Urothelium cell line (cell line): ENCODE measurements at regions not wholly inside any gene's neighbourhood (a gene's known extent, or its start where the extent isn't known, plus 50 kb on each side); places are given as distances from the start of the nearest gene placed in this dataset.

Source experiments
- DNase-seq: peaks from one replicate; pipeline ENCODE4 v3.0.0; 2011; ENCODE audit warnings: low spot score, mixed read lengths
- FAIRE-seq: peaks from 2 replicates; lab custom pipeline; 2011; peaks lifted over from hg19 to GRCh38; lab: Jason Lieb, UNC

DNA sequence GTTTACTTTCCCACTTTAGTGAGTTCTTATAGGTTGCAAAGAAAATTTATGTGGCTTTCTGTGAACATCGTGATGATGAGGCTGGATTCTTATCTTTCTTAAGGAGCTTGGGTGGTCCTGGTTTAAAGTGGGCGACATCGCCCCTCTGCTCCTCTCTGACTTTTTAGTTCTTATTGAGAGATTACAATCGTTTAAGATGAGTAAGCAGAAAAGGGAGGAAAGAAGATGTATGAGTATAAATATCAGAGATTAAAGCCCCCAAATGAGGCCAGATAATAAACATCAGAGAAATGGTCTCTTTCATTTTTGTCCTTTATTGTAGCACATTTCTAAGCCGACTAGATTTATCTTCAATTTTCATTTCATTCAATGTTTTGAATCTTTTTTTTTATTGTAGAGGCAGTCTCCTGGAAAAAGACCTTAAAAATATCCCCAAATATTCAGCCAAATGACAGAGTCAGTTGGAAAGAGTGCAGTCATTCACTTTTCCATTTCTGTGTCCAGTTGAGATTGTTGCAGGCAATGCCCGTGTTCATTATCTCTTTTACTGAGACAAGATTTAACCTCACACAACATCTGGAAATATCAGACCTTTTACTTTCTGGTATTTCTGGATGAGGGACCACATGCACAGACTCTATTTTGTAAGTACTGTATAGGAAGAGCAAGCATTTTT lies 62.0 kb upstream of the PDE7B start:
- DNase-seq (no peak), FAIRE-seq (no peak)

DNA sequence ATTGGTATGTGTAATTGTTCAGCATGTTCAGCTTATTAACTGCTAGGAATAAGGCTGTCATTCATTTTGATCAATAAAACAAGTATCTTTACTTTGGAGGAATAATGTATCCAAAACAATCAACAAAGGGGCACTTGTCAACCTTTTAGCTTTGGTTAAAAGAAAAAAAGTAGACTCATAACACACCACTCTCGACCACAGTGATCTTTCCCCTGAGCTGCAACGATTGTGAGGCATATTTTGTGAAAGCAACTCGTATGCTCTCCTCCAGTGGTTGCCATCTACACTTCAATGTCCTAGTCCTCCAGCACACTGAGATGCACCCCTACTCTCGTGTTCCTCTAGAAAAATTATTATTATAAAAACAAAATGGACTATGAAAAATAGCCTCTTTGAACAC lies 60.1 kb upstream of the PDE7B start:
- DNase-seq, result no peak
- no peak for FAIRE-seq

DNA sequence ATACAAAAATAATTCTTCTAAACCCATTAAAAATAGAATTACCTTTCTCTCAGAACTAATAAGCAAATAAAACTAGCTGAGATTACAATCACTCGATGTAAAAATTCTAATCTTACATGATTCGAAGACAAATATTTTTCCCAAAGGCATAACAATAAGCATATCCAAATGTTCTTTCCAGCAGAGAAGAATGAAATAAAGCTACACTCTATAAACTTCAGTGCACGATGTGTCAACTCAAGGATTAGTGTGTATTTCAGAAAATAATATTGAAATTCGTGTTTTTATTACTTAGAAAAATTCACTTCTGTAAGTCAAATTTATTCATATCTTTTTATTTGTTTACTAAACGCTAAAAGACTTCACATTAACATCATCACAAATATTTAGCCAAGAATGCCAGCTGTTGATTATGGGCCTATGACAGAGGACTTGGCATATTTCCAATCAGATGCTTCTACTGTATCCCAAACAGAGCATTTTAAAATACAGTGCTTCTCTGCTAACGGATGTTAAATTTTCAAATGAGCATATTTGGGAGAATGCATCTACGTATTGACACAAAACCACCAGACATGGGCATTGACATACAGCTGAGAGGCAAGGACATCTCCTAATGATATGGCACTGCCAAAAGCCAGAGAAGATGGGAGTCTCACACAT lies 54.7 kb upstream of the PDE7B start:
- no peak for FAIRE-seq
- no peak for DNase-seq

DNA sequence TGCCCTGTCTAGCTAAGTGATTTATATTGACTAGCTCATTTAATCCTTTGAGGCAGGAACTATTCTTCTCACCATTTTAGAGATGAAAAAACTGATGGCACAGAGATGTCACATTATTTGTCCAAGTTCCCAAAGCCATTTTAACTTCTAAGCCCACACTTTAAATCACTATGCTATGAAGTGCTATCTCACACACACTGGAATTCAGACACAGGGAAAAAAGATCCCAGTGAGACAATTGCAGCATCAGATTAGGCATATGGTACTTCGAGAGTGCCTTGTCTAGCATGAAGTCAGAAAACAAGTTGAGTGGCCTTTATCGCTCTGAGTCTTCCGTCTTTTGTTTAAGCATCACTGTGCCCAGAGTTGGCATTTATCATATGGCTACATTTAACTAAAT lies 54.1 kb upstream of the PDE7B start:
- DNase-seq, result no peak
- FAIRE-seq, result no peak

- no peak for DNase-seq
- no peak for FAIRE-seq
Measured at GRCh38 chr6:135798751-135799515, 52.6 kb upstream of the PDE7B start.
